LNCaP clone FGC (cell line): ENCODE measurements at regions not wholly inside any gene's neighbourhood (a gene's known extent, or its start where the extent isn't known, plus 50 kb on each side); places are given as distances from the start of the nearest gene placed in this dataset.

Experiments
- DNase-seq: peaks from one replicate; pipeline ENCODE4 v3.0.0-alpha.2; 2011; ENCODE audit warnings: low read depth
- H3K4me3 ChIP-seq: 2 replicates; pipeline ENCODE4 v1.5.1; 2011; ENCODE audit warnings: mild to moderate bottlenecking, low read depth, low read length, control low read depth
- TF ChIP-seq, protein P1 (sequence below): IDR thresholded peaks from 2 replicates; pipeline ENCODE4 v1.5.1; 2012; ENCODE audit warnings: mild to moderate bottlenecking; ENCODE audit not compliant: control insufficient read depth, insufficient read depth; ENCODE audit errors: extremely low read depth

DNA sequence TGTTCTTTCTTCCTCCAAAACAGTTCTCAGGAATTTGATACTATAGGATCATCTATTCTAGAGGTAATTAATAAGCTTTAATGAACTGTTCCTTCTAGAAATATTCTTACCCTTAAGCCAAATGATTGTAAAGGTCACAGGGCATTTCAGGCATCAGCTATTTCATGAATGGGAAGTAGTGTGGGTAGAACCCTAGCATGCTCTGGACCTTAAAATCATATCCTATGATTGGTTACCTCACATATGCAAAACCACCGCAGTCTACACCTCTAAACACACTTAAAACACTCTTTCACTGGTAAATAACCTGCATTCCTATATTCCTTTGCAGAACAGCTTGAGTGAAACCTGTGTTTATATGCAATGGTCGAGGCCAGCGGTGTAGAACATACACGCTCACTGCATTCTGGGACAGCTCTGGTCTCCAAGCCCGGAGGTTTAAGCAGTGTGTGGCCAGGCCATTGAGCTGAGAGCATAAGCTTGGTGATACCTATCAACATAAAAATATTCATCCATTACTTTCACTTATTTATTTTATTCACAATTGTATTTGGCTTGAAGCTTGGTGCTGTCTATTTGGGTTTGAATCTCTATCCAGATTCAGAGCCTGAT is 87.7 kb upstream of the RASGRP1 start:
- no peak overlapping the region for H3K4me3 ChIP-seq
- TF ChIP-seq, protein P1, sequence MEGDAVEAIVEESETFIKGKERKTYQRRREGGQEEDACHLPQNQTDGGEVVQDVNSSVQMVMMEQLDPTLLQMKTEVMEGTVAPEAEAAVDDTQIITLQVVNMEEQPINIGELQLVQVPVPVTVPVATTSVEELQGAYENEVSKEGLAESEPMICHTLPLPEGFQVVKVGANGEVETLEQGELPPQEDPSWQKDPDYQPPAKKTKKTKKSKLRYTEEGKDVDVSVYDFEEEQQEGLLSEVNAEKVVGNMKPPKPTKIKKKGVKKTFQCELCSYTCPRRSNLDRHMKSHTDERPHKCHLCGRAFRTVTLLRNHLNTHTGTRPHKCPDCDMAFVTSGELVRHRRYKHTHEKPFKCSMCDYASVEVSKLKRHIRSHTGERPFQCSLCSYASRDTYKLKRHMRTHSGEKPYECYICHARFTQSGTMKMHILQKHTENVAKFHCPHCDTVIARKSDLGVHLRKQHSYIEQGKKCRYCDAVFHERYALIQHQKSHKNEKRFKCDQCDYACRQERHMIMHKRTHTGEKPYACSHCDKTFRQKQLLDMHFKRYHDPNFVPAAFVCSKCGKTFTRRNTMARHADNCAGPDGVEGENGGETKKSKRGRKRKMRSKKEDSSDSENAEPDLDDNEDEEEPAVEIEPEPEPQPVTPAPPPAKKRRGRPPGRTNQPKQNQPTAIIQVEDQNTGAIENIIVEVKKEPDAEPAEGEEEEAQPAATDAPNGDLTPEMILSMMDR = no peak
- DNase-seq = no peak

GRCh38 chr15:38652998-38653397 is 88.4 kb upstream of the RASGRP1 start:
- TF ChIP-seq, protein P1 = no peak
- H3K4me3 ChIP-seq = no peak overlapping the region

DNA sequence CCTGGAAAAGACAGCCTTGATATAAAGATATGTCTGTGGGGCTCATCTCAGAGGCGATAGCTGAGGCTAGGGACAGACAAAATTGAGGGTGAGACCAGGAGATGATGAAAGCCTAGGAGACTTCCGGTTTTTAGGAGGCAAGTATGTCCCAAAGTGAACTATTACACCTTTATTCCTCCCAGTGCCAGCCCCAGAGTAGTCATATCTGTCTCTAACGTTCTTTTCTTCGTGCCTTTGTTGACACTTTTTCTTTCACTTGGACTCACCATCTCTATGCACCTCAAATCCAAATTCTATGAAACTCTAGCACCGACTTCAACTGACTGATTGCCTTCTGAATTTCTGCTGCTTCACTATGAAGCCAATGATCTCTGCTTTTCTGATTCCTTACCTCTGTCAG is 93.8 kb upstream of the RASGRP1 start:
- H3K4me3 ChIP-seq = no peak overlapping the region
- TF ChIP-seq, protein P1 = no peak

More at GRCh38 chr15:38652998-38653397, 88.4 kb upstream of the RASGRP1 start:
- DNase-seq = no peak

DNA sequence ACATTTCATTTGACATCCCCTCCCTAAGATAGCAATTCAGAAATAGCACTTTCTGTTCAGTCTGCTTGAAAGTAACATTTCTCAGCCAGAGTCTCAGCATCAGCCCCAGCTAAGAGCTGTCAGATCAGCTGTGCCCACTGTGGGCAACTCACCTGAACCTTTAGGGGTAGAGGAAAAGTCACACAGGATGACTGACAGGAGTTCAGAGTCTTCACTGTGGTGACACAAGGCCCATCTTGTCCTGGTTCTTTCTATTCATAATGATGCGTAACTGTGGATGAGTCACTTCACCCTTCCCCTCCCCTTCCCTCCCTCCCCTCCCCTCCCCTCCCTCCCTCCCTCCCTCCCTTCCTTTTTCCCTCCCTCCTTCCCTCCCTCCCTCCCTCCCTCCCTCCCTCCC is 96.1 kb upstream of the RASGRP1 start:
- TF ChIP-seq, protein P1 = no peak
- DNase-seq = no peak
- no peak overlapping the region for H3K4me3 ChIP-seq

More for the DNA sequence above, 93.8 kb upstream of the RASGRP1 start:
- DNase-seq = no peak

GRCh38 chr15:38662033-38662802 is 97.6 kb upstream of the RASGRP1 start:
- TF ChIP-seq, protein P1 = no peak
- no peak for DNase-seq
- no peak overlapping the region for H3K4me3 ChIP-seq

DNA sequence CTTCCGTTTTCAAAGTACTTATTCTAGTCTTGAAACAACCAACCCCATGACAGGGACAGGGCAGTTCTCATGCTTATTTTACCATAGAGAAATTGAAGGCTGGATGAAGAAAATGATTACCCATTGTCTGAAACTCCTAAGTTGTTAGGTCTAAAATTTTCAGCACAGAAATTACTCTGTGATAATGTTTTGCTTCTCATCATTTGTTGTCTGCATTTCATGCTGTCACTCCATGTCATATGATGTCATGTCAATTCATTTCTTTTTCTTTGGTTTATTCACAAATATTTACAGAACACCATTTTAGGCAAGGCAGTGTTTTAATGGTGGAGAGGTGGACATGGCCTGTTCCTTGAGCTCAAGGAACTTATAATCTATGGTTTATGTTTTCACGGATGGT is 98.2 kb upstream of the RASGRP1 start:
- DNase-seq = no peak
- H3K4me3 ChIP-seq = no peak overlapping the region
- TF ChIP-seq, protein P1 = no peak
